NB4 (cell line): ENCODE measurements at regions not wholly inside any gene's neighbourhood (a gene's known extent, or its start where the extent isn't known, plus 50 kb on each side); places are given as distances from the start of the nearest gene placed in this dataset.

ENCODE experiments used
- DNase-seq: peaks from one replicate; pipeline ENCODE4 v3.0.0; 2010; ENCODE audit warnings: low read depth
- H3K4me3 ChIP-seq: one replicate; pipeline ENCODE4 v1.5.1; 2011; ENCODE audit warnings: mild to moderate bottlenecking, low read depth, low read length, moderate library complexity
- MYC ChIP-seq: IDR thresholded peaks from 2 replicates; pipeline ENCODE4 v1.6.1; 2011; ENCODE audit warnings: low read depth, low read length
- POLR2A ChIP-seq: IDR thresholded peaks from 2 replicates; pipeline ENCODE4 v1.6.1; 2011; ENCODE audit warnings: mild to moderate bottlenecking; ENCODE audit not compliant: insufficient read length; ENCODE audit errors: extremely low read depth
- TF ChIP-seq, protein P1 (sequence below): IDR thresholded peaks from 2 replicates; pipeline ENCODE4 v1.6.1; 2011; ENCODE audit warnings: low read depth, low read length
- TF ChIP-seq, protein P2 (sequence below): IDR thresholded peaks from one replicate; pipeline ENCODE4 v1.5.1; 2012; ENCODE audit warnings: low read depth, low read length

DNA sequence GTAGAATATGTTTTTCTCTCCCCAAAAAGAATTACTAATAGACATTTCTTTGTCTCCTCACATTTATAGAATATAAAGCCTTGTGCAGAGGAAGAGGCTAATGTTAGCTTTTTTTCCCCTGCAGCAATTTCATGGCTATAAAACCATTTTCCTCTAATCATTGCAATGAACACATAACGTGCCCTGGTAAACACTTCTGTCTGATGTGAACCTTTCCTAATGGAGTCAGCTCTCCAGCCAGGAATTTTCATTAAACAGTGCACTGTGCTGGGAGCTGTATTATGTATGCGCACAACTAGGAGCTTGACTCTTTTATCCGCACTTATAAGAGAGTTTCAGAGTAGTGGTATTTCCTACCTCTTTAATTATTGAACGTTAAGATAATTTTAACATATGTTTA lies 63.9 kb upstream of the SPATS2L start:
- TF ChIP-seq POLR2A (no peak), MYC (no peak)
- TF ChIP-seq, protein P1, sequence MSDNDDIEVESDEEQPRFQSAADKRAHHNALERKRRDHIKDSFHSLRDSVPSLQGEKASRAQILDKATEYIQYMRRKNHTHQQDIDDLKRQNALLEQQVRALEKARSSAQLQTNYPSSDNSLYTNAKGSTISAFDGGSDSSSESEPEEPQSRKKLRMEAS, result no peak
- TF ChIP-seq, protein P2, sequence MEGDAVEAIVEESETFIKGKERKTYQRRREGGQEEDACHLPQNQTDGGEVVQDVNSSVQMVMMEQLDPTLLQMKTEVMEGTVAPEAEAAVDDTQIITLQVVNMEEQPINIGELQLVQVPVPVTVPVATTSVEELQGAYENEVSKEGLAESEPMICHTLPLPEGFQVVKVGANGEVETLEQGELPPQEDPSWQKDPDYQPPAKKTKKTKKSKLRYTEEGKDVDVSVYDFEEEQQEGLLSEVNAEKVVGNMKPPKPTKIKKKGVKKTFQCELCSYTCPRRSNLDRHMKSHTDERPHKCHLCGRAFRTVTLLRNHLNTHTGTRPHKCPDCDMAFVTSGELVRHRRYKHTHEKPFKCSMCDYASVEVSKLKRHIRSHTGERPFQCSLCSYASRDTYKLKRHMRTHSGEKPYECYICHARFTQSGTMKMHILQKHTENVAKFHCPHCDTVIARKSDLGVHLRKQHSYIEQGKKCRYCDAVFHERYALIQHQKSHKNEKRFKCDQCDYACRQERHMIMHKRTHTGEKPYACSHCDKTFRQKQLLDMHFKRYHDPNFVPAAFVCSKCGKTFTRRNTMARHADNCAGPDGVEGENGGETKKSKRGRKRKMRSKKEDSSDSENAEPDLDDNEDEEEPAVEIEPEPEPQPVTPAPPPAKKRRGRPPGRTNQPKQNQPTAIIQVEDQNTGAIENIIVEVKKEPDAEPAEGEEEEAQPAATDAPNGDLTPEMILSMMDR, result no peak
- H3K4me3 ChIP-seq, result no peak overlapping the region
- no peak for DNase-seq

DNA sequence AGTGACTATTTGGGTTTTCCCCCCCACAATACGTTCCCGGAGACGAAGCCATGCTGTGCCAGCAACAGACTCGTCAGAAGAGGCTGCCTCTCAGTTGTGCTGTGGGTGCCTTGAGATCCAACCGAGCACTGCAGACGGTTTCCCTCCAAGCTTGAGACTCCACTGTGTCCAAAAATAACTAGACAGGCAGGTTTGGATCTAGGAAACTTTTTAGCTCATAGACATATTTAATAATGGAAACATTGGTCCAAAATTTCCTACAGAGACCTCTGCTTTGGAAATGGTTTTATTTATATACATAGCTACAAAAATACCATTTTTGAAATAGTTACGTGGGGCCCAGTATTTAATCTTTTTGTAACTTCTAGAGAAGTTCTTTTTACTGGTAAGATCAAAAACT lies 63.1 kb upstream of the SPATS2L start:
- no peak for DNase-seq
- TF ChIP-seq MYC (no peak), POLR2A (no peak)
- TF ChIP-seq, protein P1, result no peak
- TF ChIP-seq, protein P2, result no peak
- no peak overlapping the region for H3K4me3 ChIP-seq

DNA sequence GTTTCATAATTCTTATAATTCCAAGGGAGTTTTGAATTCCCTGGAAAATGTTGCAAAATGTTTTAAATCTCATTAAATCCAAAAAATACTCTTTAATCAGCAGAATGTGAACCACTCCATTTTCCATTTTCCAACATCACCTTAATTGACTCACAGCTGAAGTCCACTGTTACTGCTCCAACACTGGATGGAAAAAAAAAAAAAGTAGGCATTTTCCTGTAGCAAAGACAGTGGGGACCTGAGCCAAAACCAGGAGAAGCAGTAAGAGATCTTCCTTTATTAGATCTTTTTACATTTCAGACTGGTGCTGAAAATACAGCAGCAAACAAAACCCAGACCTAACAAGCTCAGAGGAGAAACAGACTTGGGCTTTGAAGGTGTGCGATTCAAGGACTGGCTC lies 62.4 kb upstream of the SPATS2L start:
- DNase-seq, result no peak
- H3K4me3 ChIP-seq, result no peak overlapping the region
- TF ChIP-seq, protein P1, result no peak
- TF ChIP-seq POLR2A (no peak), MYC (no peak)
- TF ChIP-seq, protein P2, result no peak

DNA sequence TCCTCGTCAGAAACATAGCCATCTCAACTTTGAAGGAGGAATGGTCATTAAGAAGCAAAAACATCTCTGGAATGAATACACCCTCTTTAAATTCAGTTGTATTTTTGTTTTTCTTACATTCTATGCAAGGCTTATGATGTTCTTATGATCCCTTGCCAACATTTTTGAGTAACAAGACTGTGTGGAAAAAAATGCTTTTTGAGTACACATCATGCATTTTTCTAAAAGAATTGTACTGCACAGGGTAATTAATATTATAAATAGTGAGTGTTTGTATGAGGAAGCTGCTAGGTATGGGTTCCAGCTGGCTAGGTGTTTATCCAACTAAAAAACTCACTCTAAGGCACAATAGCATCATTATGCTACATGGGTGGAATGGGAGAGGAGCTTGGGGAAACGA lies 59.0 kb upstream of the SPATS2L start:
- no peak overlapping the region for H3K4me3 ChIP-seq
- no peak for TF ChIP-seq POLR2A
- TF ChIP-seq, protein P2, result no peak
- TF ChIP-seq, protein P1, result no peak
- TF ChIP-seq MYC, result no peak
- no peak for DNase-seq

DNA sequence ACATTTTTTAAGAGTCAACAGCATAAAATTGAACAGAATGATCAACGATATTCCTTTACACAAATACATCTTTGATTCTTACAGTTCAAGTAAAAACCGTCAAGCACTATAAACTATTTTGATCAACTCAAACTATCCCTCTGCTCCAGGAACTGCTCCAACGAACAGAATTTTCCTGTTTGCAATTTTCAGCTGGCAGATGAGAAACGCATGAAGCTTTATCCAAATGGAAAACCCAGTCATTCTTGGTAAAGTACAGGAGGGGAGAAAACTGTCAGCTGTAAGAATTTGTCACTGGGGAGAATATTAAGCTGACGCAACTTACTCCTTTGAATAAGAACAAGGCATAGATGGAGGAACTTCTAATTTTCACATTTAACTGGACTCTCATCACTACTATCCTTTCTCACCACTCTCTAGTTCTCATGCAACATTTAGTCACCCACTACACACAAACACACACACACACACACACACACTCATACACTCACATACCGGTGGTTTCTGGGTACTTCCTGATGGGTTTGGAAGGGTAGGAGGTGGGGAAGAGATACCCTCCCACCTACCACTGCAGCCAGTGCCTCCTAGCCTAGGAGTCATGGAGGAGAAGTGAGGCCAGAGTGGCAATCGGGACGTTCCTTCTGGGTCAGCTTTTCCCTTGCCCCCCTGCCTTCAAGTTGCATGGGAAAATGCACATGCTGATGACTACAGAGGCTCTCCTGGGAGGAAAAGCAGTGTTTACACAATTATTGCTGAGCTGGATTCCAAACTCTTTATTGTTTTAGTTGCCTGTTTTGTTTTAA lies 54.0 kb upstream of the SPATS2L start:
- no peak overlapping the region for H3K4me3 ChIP-seq
- TF ChIP-seq, protein P2, result no peak
- no peak for TF ChIP-seq MYC
- no peak for TF ChIP-seq POLR2A
- TF ChIP-seq, protein P1, result no peak

More for the DNA sequence above, 54.0 kb upstream of the SPATS2L start:
- DNase-seq, result no peak
